ENCODE measurements at regions not wholly inside any gene's neighbourhood (a gene's known extent, or its start where the extent isn't known, plus 50 kb on each side); places are given as distances from the start of the nearest gene placed in this dataset.

DNA sequence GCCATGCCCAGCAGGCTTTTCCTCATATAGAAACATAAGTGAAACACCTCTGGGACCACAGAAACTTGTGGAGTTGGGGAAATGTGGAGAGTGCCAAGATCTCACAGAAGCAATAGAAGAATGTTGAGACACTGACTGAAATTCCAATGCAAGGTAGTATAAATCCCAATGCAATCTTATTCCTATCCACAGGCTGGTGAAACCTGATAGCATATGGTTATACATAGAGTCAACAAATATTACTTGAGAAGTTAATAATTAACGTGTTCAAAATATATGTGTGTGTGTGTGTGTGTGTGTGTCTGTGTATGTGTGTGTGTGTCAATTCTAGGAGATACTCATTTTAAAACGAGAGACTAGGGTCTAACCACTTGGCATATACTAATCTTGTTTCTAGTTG is 776.8 kb upstream of the ACVR2A start:
- no TSS peak for BruUV-seq (replicated peaks)
- Histone ChIP-seq H3K36me3 (ENCODE audit: control insufficient read depth in 1 of 2, insufficient read depth in 2 of 2, low read length in 2 of 2) (no peaks in the 10 kb centered on the region), H3K27me3 (ENCODE audit: insufficient read depth, low read length) (no peaks in the 10 kb centered on the region), H2AFZ (ENCODE audit: low read depth, low read length, poor library complexity, severe bottlenecking) (no peak overlapping the region), H3K4me1 (ENCODE audit: control insufficient read depth in 1 of 2, insufficient read depth in 2 of 2, low read length in 2 of 2) (no peaks in the 10 kb centered on the region), H3K4me3 (replicated peaks in 1 of 2; ENCODE audit: low read depth in 1 of 2, low read length in 2 of 2) (no peak overlapping the region), H3K9me2 (ENCODE audit: insufficient read depth) (no peaks in the 10 kb centered on the region), H3K27ac (ENCODE audit: low read depth, low read length) (no peak overlapping the region), H3K9ac (ENCODE audit: low read length) (no peak overlapping the region), H3K9me3 (ENCODE audit: control insufficient read depth in 1 of 2, insufficient read depth in 1 of 2, low read depth in 1 of 2, low read length in 2 of 2) (no peaks in the 10 kb centered on the region), H3K4me2 (ENCODE audit: low read length) (no peak overlapping the region), H3K79me2 (ENCODE audit: insufficient read depth, low read length) (no peaks in the 10 kb centered on the region), H4K20me1 (ENCODE audit: insufficient read depth) (no peaks in the 10 kb centered on the region)
- CTCF ChIA-PET: no interaction called here
- ATAC-seq (no peak), DNase-seq (ENCODE audit: low read depth, low spot score) (no peak)
- POLR2A ChIA-PET: no interaction called here
- TF ChIP-seq ELF1 (IDR thresholded peaks at IDR 0.05; ENCODE audit: borderline replicate concordance, low read depth): no peak
- no peak for TF ChIP-seq ZNF274 (IDR thresholded peaks at IDR 0.05; ENCODE audit: low read depth, low read length)
- no peak for TF ChIP-seq EGR1 (IDR thresholded peaks at IDR 0.05; ENCODE audit: low read depth)
- TF ChIP-seq, protein P1, sequence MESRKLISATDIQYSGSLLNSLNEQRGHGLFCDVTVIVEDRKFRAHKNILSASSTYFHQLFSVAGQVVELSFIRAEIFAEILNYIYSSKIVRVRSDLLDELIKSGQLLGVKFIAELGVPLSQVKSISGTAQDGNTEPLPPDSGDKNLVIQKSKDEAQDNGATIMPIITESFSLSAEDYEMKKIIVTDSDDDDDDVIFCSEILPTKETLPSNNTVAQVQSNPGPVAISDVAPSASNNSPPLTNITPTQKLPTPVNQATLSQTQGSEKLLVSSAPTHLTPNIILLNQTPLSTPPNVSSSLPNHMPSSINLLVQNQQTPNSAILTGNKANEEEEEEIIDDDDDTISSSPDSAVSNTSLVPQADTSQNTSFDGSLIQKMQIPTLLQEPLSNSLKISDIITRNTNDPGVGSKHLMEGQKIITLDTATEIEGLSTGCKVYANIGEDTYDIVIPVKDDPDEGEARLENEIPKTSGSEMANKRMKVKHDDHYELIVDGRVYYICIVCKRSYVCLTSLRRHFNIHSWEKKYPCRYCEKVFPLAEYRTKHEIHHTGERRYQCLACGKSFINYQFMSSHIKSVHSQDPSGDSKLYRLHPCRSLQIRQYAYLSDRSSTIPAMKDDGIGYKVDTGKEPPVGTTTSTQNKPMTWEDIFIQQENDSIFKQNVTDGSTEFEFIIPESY (IDR thresholded peaks at IDR 0.05; ENCODE audit: extremely low read depth, insufficient replicate concordance, low read length): no peak
- TF ChIP-seq CTCF (IDR thresholded peaks at IDR 0.05 in 2 of 3, conservative IDR thresholded peaks at IDR 0.05 in 1 of 3; ENCODE audit: borderline replicate concordance in 1 of 3, insufficient read depth in 1 of 3, low read depth in 2 of 3, low read length in 2 of 3): no peak
- TF ChIP-seq POLR2AphosphoS5 (IDR thresholded peaks at IDR 0.05; ENCODE audit: low read depth, low read length): no peak
- no peak for TF ChIP-seq SIN3A (IDR thresholded peaks at IDR 0.05; ENCODE audit: low read depth)
- no peak for TF ChIP-seq EZH2phosphoT487 (IDR thresholded peaks at IDR 0.05; ENCODE audit: borderline replicate concordance)
- TF ChIP-seq EZH2 (IDR thresholded peaks at IDR 0.05): no peak
- TF ChIP-seq SP1 (IDR thresholded peaks at IDR 0.05; ENCODE audit: low read depth): no peak
- TF ChIP-seq ZFX (IDR thresholded peaks at IDR 0.05): no peak
- TF ChIP-seq, protein P2, sequence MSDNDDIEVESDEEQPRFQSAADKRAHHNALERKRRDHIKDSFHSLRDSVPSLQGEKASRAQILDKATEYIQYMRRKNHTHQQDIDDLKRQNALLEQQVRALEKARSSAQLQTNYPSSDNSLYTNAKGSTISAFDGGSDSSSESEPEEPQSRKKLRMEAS (IDR thresholded peaks at IDR 0.05): no peak
- TF ChIP-seq CEBPB (IDR thresholded peaks at IDR 0.05; ENCODE audit: low read depth): no peak
- TF ChIP-seq, protein P3, sequence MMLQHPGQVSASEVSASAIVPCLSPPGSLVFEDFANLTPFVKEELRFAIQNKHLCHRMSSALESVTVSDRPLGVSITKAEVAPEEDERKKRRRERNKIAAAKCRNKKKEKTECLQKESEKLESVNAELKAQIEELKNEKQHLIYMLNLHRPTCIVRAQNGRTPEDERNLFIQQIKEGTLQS (IDR thresholded peaks at IDR 0.05): no peak
- no peak for TF ChIP-seq RAD21 (IDR thresholded peaks at IDR 0.05; ENCODE audit: low read depth)
- no peak for TF ChIP-seq JUND (IDR thresholded peaks at IDR 0.05)
- RAD21 ChIA-PET (ENCODE audit: low non-redundant PET in 1 of 2, low total read pairs in 2 of 2, uncharacterized antibody in 2 of 2, unreplicated experiment in 2 of 2): no interaction called here
- intact Hi-C loops (cut with micrococcal nuclease): no loop called here
